ENCODE measurements at regions not wholly inside any gene's neighbourhood (a gene's known extent, or its start where the extent isn't known, plus 50 kb on each side); places are given as distances from the start of the nearest gene placed in this dataset.

DNA sequence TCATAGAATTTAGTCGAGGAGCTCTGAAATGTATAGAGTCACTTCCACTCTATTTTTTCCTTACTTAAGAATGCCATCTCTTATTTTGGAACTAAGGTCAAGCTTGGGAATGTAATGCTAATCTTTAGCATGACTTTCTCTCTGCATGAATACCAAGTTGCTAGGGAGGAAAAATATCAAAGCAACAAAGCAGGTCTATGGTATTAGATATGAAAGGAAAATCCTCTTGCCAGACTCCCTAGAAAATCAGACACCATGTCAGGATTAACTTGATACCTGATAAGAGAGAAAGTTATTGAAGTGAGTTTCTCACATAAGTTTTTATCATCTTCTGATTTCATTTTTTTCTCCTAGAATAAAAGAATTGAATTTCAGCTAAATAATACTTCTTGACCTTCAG, 341.7 kb upstream of the ZNF804A start:
- H3K27me3 Mint-ChIP-seq, result no peaks in the 10 kb centered on the region
- no peaks in the 10 kb centered on the region for H3K4me1 Mint-ChIP-seq (ENCODE audit: unreplicated experiment)
- DNase-seq (ENCODE audit: extremely low spot score, unreplicated experiment), result no peak
- no peak overlapping the region for H3K27ac Mint-ChIP-seq
- no peaks in the 10 kb centered on the region for H3K9me3 Mint-ChIP-seq
- H3K36me3 Mint-ChIP-seq, result no peaks in the 10 kb centered on the region
- TF ChIP-seq, protein P1, sequence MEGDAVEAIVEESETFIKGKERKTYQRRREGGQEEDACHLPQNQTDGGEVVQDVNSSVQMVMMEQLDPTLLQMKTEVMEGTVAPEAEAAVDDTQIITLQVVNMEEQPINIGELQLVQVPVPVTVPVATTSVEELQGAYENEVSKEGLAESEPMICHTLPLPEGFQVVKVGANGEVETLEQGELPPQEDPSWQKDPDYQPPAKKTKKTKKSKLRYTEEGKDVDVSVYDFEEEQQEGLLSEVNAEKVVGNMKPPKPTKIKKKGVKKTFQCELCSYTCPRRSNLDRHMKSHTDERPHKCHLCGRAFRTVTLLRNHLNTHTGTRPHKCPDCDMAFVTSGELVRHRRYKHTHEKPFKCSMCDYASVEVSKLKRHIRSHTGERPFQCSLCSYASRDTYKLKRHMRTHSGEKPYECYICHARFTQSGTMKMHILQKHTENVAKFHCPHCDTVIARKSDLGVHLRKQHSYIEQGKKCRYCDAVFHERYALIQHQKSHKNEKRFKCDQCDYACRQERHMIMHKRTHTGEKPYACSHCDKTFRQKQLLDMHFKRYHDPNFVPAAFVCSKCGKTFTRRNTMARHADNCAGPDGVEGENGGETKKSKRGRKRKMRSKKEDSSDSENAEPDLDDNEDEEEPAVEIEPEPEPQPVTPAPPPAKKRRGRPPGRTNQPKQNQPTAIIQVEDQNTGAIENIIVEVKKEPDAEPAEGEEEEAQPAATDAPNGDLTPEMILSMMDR (conservative IDR thresholded peaks at IDR 0.05), result no peak
- H3K4me3 Mint-ChIP-seq, result no peak overlapping the region

DNA sequence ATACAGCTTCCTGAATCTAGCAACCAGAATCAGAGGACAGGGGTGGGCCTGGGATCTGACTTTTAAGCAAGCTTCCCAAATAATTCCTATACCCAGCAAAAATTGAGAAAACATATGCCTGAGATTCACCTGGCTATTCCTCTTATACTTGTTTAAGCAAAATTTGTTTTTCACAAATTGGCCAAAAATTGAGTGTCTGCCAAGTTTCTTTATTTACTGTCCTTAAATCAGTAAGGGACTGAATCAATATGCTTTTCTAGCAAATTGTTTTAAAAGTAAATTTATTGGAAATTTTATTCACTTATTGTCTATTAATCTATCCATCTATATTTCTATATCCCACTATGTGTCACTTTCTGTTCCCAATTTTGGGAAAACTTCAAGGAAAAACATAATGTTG, 337.0 kb upstream of the ZNF804A start:
- Mint-ChIP-seq H3K4me3 (no peak overlapping the region), H3K27ac (no peak overlapping the region), H3K27me3 (no peaks in the 10 kb centered on the region), H3K36me3 (no peaks in the 10 kb centered on the region), H3K9me3 (no peaks in the 10 kb centered on the region), H3K4me1 (ENCODE audit: unreplicated experiment) (no peaks in the 10 kb centered on the region)
- TF ChIP-seq, protein P1 (conservative IDR thresholded peaks at IDR 0.05), result no peak
- DNase-seq (ENCODE audit: extremely low spot score, unreplicated experiment), result no peak

DNA sequence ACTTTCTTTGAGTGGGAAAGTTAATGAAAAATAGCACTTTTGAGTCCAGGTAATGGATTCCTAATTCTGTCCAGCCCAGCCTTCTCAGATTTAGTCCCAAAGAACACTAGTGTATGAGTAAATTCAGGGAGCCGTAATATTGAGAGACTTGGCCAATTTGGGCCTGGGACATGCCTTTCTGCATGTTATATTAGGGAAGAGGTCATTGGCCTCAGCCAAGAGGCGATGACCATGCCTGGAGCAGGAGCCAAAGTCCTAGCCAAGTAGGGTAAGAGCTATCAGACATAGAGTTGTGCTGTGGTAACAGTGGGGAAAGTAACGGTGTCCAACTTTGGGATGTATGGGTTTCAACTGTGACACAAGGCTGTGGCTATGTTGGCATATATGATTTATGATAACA, 336.5 kb upstream of the ZNF804A start:
- Mint-ChIP-seq H3K27me3 (no peaks in the 10 kb centered on the region), H3K36me3 (no peaks in the 10 kb centered on the region), H3K27ac (no peak overlapping the region), H3K9me3 (no peaks in the 10 kb centered on the region), H3K4me1 (ENCODE audit: unreplicated experiment) (no peaks in the 10 kb centered on the region), H3K4me3 (no peak overlapping the region)
- DNase-seq (ENCODE audit: extremely low spot score, unreplicated experiment), result no peak
- TF ChIP-seq, protein P1 (conservative IDR thresholded peaks at IDR 0.05), result no peak

DNA sequence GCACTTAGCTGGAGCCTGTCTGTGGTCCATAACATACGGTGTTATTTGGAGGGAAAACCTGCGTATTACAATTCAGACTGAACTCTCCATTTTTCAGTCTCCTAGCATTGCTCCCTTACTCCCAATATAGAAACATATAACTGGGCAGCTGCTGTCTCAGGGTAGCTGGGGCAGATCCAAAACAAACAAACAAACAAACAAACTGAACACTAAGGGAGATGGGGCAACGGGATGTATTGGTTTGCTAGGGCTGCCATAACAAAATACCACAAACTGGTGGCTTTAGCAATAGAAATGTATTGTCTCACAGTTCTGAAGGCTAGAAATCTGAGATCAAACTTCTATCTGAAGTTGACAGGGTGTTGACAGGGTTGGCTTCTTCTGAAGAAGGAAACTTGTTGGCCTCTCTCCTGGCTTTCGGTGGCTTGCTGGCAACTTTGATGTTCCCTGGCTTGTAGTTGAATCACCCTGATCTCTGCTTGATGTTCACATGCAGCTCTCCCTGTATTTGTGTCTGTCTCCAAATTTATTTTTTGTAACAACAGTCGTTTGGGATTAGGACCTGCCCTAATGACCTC, 329.3 kb upstream of the ZNF804A start:
- Mint-ChIP-seq H3K9me3 (no peaks in the 10 kb centered on the region), H3K27ac (no peak overlapping the region), H3K4me1 (ENCODE audit: unreplicated experiment) (peaks cover 5% of the 10 kb centered on the region), H3K36me3 (no peaks in the 10 kb centered on the region), H3K4me3 (no peak overlapping the region), H3K27me3 (no peaks in the 10 kb centered on the region)
- TF ChIP-seq, protein P1 (conservative IDR thresholded peaks at IDR 0.05), result no peak
- DNase-seq (ENCODE audit: extremely low spot score, unreplicated experiment), result no peak

DNA sequence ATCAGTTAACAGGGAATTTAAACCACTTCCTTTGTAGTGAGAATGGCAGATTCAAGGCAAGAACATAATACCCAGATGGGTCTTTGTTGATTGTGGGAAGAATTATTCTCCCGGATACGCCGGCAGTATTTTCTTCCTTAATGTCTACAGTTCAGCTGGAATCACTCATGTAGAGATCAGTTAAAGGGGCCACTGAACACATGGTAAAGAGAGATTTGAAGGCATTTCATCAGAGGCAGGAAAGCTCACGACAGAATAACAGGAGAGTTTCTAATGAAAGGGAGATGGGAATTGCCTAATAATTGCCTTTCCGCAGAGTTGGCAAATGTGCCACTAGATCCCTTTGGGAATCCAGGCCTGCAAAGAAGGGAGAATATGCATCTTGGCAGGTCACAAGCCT, 327.7 kb upstream of the ZNF804A start:
- H3K4me1 Mint-ChIP-seq (ENCODE audit: unreplicated experiment), result peaks cover 5% of the 10 kb centered on the region
- H3K36me3 Mint-ChIP-seq, result no peaks in the 10 kb centered on the region
- TF ChIP-seq, protein P1 (conservative IDR thresholded peaks at IDR 0.05), result no peak
- no peak for DNase-seq (ENCODE audit: extremely low spot score, unreplicated experiment)
- no peaks in the 10 kb centered on the region for H3K27me3 Mint-ChIP-seq
- no peak overlapping the region for H3K27ac Mint-ChIP-seq
- H3K4me3 Mint-ChIP-seq, result no peak overlapping the region
- no peaks in the 10 kb centered on the region for H3K9me3 Mint-ChIP-seq

DNA sequence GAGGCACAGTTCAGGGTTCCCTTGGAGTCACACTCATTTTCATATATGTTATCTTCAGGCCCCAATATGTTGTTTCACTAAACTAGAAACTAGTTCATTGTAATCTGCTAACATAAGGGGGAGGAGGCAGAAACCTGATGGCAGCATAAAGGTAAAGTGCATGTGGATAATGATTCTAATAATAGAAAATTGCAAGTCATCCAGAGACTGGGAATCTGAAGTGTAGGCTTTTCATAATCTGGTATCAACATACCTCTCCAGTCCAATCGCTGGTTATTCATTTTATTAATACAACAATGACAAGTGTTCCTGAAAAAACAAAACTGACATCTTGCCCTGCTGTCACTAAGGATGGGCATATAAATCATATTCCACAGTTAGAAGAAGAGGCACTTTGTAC, 326.3 kb upstream of the ZNF804A start:
- H3K27ac Mint-ChIP-seq, result no peak overlapping the region
- H3K36me3 Mint-ChIP-seq, result no peaks in the 10 kb centered on the region

More for the DNA sequence above, 326.3 kb upstream of the ZNF804A start:
- Mint-ChIP-seq H3K27me3 (no peaks in the 10 kb centered on the region), H3K9me3 (no peaks in the 10 kb centered on the region), H3K4me1 (ENCODE audit: unreplicated experiment) (peaks cover 5% of the 10 kb centered on the region), H3K4me3 (no peak overlapping the region)
- TF ChIP-seq, protein P1 (conservative IDR thresholded peaks at IDR 0.05), result no peak
- no peak for DNase-seq (ENCODE audit: extremely low spot score, unreplicated experiment)

Data from type B pancreatic cell (in vitro differentiated cells).